SHP77 (cell line): ENCODE measurements at regions not wholly inside any gene's neighbourhood (a gene's known extent, or its start where the extent isn't known, plus 50 kb on each side); places are given as distances from the start of the nearest gene placed in this dataset.
"Not testable (repeated sequence)": the region's sequence is repeated elsewhere in the genome, so short reads cannot be mapped to it uniquely, and the experiment has no call there.

ENCODE experiments used
- DNase-seq, 2 experiments: peaks; one replicate each; lab custom pipeline; 2025; lab: John Stamatoyannopoulos, UW

- no peak for DNase-seq
Measured at GRCh38 chr13:27327633-27328032, 57.0 kb downstream of the RASL11A start.

- DNase-seq, result no peak
Measured at GRCh38 chr13:27329210-27329609, 58.6 kb downstream of the RASL11A start.

GRCh38 chr13:27334774-27335435 is 64.3 kb downstream of the RASL11A start:
- DNase-seq, result peak; percentile 39 to 51

- no peak for DNase-seq
Measured at GRCh38 chr13:27336014-27336673, 65.5 kb downstream of the RASL11A start.

- DNase-seq, result no peak
Measured at GRCh38 chr13:27338207-27338606, 67.6 kb downstream of the RASL11A start.

- DNase-seq, result peak in 1 of 2 experiments; percentile 10
Measured at GRCh38 chr13:27338816-27339215, 68.2 kb downstream of the RASL11A start.

GRCh38 chr13:27339299-27339698 is 68.7 kb downstream of the RASL11A start:
- DNase-seq, result peak; percentile 65 to 70

GRCh38 chr13:27341616-27342015 is 71.0 kb downstream of the RASL11A start:
- DNase-seq, result peak in 1 of 2 experiments; percentile 24

GRCh38 chr13:27347211-27347772 is 76.7 kb downstream of the RASL11A start:
- no peak for DNase-seq

GRCh38 chr13:27348461-27348860 is 76.0 kb upstream of the GTF3A start:
- DNase-seq, result no peak

- DNase-seq, result no peak
Measured at GRCh38 chr13:27349458-27349857, 75.0 kb upstream of the GTF3A start.

GRCh38 chr13:27350825-27351224 is 73.6 kb upstream of the GTF3A start:
- DNase-seq, result not testable (repeated sequence)

GRCh38 chr13:27352698-27353097 is 71.7 kb upstream of the GTF3A start:
- no peak for DNase-seq

- no peak for DNase-seq
Measured at GRCh38 chr13:27353166-27353583, 71.2 kb upstream of the GTF3A start.

- no peak for DNase-seq
Measured at GRCh38 chr13:27353708-27354107, 70.7 kb upstream of the GTF3A start.

- no peak for DNase-seq
Measured at GRCh38 chr13:27354379-27354778, 70.0 kb upstream of the GTF3A start.

- no peak for DNase-seq
Measured at GRCh38 chr13:27355894-27356293, 68.5 kb upstream of the GTF3A start.

GRCh38 chr13:27358420-27358819 is 66.0 kb upstream of the GTF3A start:
- DNase-seq, result no peak

GRCh38 chr13:27359199-27359821 is 65.1 kb upstream of the GTF3A start:
- DNase-seq, result peak; percentile 22 to 57

- DNase-seq, result no peak
Measured at GRCh38 chr13:27360562-27360961, 63.9 kb upstream of the GTF3A start.

GRCh38 chr13:27362064-27362751 is 62.2 kb upstream of the GTF3A start:
- DNase-seq, result peak; percentile 85 to 88

GRCh38 chr13:27363637-27364036 is 60.8 kb upstream of the GTF3A start:
- DNase-seq, result not testable (repeated sequence)
